Pancreas (tissue), 10 donors: ENCODE measurements at regions not wholly inside any gene's neighbourhood (a gene's known extent, or its start where the extent isn't known, plus 50 kb on each side); places are given as distances from the start of the nearest gene placed in this dataset.

Experiments
- ATAC-seq, 4 donors: fragments of 200-7000 bp; cut with Tn5 transposase; one replicate each; pipeline versions ENCODE4 v1.8.0 to v1.9.1; 2020; ENCODE audit warnings: mild to moderate bottlenecking in 4 of 4, moderate library complexity in 4 of 4
- DNase-seq, 6 donors: peaks; one replicate each; pipeline ENCODE4 v3.0.0-alpha.2; 2020
- FAIRE-seq: peaks from 2 replicates; lab custom pipeline; 2012; peaks lifted over from hg19 to GRCh38; lab: Jason Lieb, UNC
- H3K27ac ChIP-seq, 4 donors: fragments of 200-600 bp; sonication (generic); 1 replicate in 3 of 4; 2 replicates in 1 of 4; pipeline versions ENCODE4 v1.5.0 to v1.8.0; 2020
- H3K27me3 ChIP-seq, 4 donors: fragments of 200-600 bp; one replicate each; pipeline ENCODE4 v1.8.0; 2021
- H3K36me3 ChIP-seq, 3 donors: fragments of 200-600 bp; sonication (generic) in 1 of 3; one replicate each; pipeline versions ENCODE4 v1.5.0 to v1.8.0; 2020 to 2021
- H3K4me1 ChIP-seq, 3 donors: fragments of 200-600 bp; one replicate each; pipeline ENCODE4 v1.8.0; 2021
- H3K4me3 ChIP-seq, 4 donors: fragments of 200-600 bp; sonication (generic) in 2 of 4; one replicate each; pipeline versions ENCODE4 v1.5.0 to v1.8.0; 2020 to 2021
- H3K9me3 ChIP-seq, 4 donors: fragments of 200-600 bp; one replicate each; pipeline ENCODE4 v1.8.0; 2021
- CTCF ChIP-seq, 4 donors: fragments of 200-600 bp; sonication (generic) in 3 of 4; IDR thresholded peaks; one replicate each; pipeline versions ENCODE4 v1.5.0 to v1.8.0; 2021; ENCODE audit warnings: antibody characterized with exemption in 4 of 4
- WGBS, 2 donors: extraction: QIAGEN DNeasy Blood & Tissue Kit; methylation state at CpG; one replicate each; pipeline ENCODE4 v1.1.7; 2013; 5-methylcytosine and 5-hydroxymethylcytosine counted together
- intact Hi-C, 3 donors: fragments of 100-400 bp; cut with DNase I; formaldehyde crosslinking; loops; one replicate each; pipeline versions ENCODE4 v1.11.1 to v1.14.2; 2022
- donor health status: healthy with polysubstance abuse.
- donor health status: DM: no; HTN: no; CAD: no; lungs with moderate emphysema.
- donor health status: DM: no; HTN: no; CAD: no.
- donor health status: control.
- donor health status: control.
- donor health status: Bipolar disorder and iron deficiency.
- donor health status: DM: yes; HTN: yes; CAD: no.
- donor health status: DM: no; HTN: no; CAD: no.
- donor health status: DM: no; HTN: no; CAD: no.
- donor health status: DM: yes; HTN: yes; CAD: no.

GRCh38 chr4:181503687-181504390 is 739.4 kb upstream of the TENM3 start:
- ATAC-seq (no peak), DNase-seq (no peak), FAIRE-seq (no peak)
- Histone ChIP-seq H3K27ac (no peak overlapping the region), H3K4me3 (no peak overlapping the region), H3K27me3 (no peaks in the 10 kb centered on the region), H3K4me1 (no peaks in the 10 kb centered on the region), H3K9me3 (no peaks in the 10 kb centered on the region), H3K36me3 (no peaks in the 10 kb centered on the region)
- no peak for TF ChIP-seq CTCF (IDR thresholded peaks at IDR 0.05)
- intact Hi-C loops, result no loop called here
- WGBS, 2 donors, result 59 to 72% methylated on average over 12 of the region's 12 CpGs

GRCh38 chr4:181504924-181505323 is 738.3 kb upstream of the TENM3 start:
- no peak for FAIRE-seq
- Histone ChIP-seq H3K27me3 (no peaks in the 10 kb centered on the region), H3K36me3 (no peaks in the 10 kb centered on the region), H3K4me3 (no peak overlapping the region), H3K9me3 (no peaks in the 10 kb centered on the region), H3K27ac (no peak overlapping the region), H3K4me1 (no peaks in the 10 kb centered on the region)
- DNase-seq, result no peak
- 10 to 16% methylated on average over 6 of the region's 6 CpGs for WGBS, 2 donors
- peak in 2 of 4 donors; percentile 32 to 57 for ATAC-seq
- intact Hi-C loops, result no loop called here
- no peak for TF ChIP-seq CTCF (IDR thresholded peaks at IDR 0.05)

GRCh38 chr4:181507180-181507835 is 735.9 kb upstream of the TENM3 start:
- ATAC-seq, result no peak
- no peaks in the 10 kb centered on the region for H3K4me1 ChIP-seq
- H3K36me3 ChIP-seq, result no peaks in the 10 kb centered on the region
- intact Hi-C loops, result no loop called here
- TF ChIP-seq CTCF (IDR thresholded peaks at IDR 0.05), result no peak
- DNase-seq, result no peak
- H3K4me3 ChIP-seq, result no peak overlapping the region
- no peak for FAIRE-seq
- H3K9me3 ChIP-seq, result no peaks in the 10 kb centered on the region
- whole genome bisulfite sequencing, 2 donors, result 59 to 73% methylated on average over 10 of the region's 10 CpGs
- H3K27ac ChIP-seq, result no peak overlapping the region
- no peaks in the 10 kb centered on the region for H3K27me3 ChIP-seq

GRCh38 chr4:181507938-181508337 is 735.3 kb upstream of the TENM3 start:
- 65 to 79% methylated on average over 6 of the region's 6 CpGs for WGBS, 2 donors

More at GRCh38 chr4:181507938-181508337, 735.3 kb upstream of the TENM3 start:
- ATAC-seq (no peak), DNase-seq (no peak), FAIRE-seq (no peak)
- intact Hi-C loops, result no loop called here
- Histone ChIP-seq H3K27ac (no peak overlapping the region), H3K4me1 (no peaks in the 10 kb centered on the region), H3K9me3 (no peaks in the 10 kb centered on the region), H3K4me3 (no peak overlapping the region), H3K36me3 (no peaks in the 10 kb centered on the region), H3K27me3 (no peaks in the 10 kb centered on the region)
- TF ChIP-seq CTCF (IDR thresholded peaks at IDR 0.05), result no peak
